GM18508 (cell line): ENCODE measurements at regions not wholly inside any gene's neighbourhood (a gene's known extent, or its start where the extent isn't known, plus 50 kb on each side); places are given as distances from the start of the nearest gene placed in this dataset.
"Not testable (repeated sequence)": the region's sequence is repeated elsewhere in the genome, so short reads cannot be mapped to it uniquely, and the experiment has no call there.

ENCODE experiments used
- ATAC-seq: cut with Tn5 transposase; IDR thresholded peaks from one replicate; pipeline ENCODE4 v1.9.1; 2021; ENCODE audit warnings: moderate number of reproducible peaks; ENCODE audit not compliant: insufficient read depth, unreplicated experiment

DNA sequence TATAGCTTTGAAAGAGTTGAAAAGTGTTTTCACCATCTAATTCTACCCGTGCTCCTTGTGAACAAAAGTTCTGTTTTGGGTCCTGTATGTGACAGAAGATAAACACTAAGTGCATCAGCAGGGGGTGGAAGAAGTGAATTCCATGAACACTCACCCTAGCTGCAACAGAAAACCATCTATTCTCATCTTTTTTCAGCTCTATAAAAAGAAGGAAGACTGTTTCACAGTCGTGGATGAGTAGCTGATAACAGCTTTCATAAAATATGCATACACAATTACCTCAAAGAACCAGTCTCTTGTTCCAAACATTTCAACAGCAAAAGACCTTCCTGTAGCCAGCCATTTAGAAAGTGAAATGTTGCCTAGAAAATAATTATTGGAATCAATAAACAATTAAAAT lies 281.7 kb upstream of the RASGRP1 start:
- no peak for ATAC-seq

DNA sequence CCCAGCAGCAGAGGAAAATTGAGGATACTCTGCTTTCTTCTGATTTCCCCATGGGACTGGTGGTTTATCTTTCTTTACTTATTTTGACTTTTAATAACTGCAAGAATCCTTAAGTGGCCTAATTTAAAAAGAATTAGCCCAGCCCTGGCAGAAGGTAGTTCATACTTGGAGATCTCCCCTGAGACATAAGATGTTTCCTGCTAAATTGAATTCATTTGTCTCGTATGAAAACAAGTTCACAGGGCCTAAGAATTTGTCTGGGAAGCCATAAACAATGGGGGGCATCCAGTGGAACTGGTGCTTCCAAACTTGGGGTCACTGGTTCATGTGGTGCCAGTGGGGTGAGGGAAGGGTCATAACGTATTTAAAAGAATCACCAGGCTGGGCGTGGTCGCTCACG lies 283.1 kb upstream of the RASGRP1 start:
- no peak for ATAC-seq

GRCh38 chr15:38849046-38849445 lies 284.4 kb upstream of the RASGRP1 start:
- no peak for ATAC-seq

DNA sequence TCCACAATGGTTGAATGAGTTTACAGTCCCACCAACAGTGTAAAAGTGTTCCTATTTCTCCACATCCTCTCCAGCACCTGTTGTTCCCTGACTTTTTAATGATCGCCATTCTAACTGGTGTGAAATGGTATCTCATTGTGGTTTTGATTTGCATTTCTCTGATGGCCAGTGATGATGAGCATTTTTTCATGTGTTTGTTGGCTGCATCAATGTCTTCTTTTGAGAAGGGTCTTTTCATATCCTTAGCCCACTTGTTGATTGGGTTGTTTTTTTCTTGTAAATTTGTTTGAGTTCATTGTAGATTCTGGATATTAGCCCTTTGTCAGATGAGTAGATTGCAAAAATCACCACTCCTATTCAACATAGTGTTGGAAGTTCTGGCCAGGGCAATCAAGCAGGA lies 287.6 kb upstream of the RASGRP1 start:
- not testable (repeated sequence) for ATAC-seq

- ATAC-seq = no peak
Observed at GRCh38 chr15:38853608-38854007, 289.0 kb upstream of the RASGRP1 start.

GRCh38 chr15:38854506-38854905 lies 289.9 kb upstream of the RASGRP1 start:
- ATAC-seq = no peak

DNA sequence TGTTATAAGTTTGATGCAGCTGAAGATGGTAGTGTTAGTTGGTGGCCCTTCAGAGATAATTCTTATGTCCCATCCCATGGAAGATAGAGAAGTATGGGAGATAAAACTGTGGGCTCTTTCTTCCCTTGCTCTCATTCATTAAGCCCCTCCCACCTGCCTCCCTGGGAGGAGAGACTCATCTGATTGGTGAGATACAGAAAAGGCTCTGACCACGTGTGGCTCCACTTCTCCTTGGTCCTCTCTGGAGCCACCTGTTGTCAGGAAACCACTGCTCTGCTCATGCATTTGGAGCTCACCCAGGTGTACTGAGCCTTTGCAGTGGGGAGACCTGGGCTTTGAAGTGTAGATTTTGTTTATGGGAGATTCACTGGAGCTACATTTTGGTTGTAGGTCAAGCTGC lies 293.2 kb upstream of the RASGRP1 start:
- no peak for ATAC-seq

DNA sequence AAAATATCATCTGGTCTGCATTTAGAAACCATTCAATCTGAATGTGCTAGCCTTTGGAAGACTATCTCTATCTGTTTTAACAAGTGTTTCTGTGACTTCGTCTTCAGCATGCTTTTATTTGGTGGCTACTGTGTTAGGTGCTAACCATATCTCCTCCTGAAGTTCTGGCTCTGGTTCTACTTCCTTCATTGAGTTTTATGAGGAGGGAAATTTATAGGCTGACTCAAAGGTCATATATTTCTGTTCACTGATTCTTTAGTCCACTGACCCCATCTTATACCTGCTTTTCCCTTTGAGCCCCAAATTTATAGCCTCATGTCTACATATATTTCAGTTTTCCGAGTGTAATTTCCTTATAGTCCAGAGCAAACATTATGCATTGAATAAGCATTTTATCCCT lies 295.0 kb upstream of the RASGRP1 start:
- ATAC-seq = no peak

DNA sequence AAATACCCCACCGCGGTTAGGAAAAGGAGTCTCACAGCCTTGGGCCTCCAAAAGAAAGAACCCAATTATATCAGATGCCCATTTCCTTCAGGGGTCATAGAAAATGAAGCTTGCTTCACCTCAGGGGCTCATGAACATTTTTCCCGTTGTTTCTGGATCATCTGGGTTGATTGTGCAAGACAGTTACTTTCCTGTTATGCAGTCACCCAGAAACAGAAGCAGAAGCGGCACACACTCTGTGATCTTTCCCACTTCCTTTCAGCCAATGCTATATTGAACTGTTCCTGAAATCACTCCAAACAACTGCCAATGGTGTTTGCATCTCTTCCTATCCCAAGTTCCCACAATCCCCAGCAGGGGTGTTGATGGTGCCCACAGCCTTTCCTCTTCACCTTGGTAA lies 295.6 kb upstream of the RASGRP1 start:
- ATAC-seq = no peak

GRCh38 chr15:38860674-38861073 lies 296.1 kb upstream of the RASGRP1 start:
- ATAC-seq = no peak

DNA sequence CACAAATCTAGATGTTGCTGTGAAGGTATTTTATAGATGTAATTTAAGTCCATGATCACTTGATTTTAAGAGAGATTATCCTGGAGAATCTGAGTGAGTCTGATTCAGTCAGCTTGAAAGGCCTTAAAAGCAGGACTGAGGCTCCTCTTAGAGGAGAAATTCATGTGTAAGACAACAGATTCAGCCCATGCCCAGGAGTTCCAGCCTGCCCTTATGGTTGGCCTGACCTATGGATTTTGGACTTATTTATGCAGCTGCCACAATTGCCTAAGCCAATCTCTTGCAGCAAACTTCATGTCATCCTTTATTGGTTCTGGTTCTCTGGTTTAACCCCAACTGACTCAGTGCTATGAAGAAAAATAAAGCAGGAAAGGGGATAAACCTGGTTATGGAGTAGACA lies 296.5 kb upstream of the RASGRP1 start:
- ATAC-seq = no peak

- no peak for ATAC-seq
Observed at GRCh38 chr15:38862099-38862498, 297.5 kb upstream of the RASGRP1 start.

DNA sequence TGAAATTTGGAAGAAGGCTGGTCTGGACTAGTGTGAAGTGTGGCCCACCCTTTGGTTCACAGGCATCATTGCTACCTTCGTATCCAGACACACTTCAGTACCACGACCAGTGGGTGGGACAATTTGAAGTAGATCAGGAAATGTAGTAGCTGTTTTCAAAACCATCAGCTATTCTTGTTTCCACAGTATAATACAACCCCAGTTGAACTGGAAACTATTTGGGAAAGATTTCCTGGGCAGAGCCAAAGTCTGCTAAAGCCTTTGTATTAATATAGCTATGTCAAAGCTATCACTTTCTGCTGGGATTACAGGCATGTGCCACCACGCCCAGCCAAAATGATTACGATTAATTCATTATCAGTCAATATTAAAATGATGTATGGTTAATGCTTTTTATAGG lies 298.8 kb upstream of the RASGRP1 start:
- no peak for ATAC-seq

DNA sequence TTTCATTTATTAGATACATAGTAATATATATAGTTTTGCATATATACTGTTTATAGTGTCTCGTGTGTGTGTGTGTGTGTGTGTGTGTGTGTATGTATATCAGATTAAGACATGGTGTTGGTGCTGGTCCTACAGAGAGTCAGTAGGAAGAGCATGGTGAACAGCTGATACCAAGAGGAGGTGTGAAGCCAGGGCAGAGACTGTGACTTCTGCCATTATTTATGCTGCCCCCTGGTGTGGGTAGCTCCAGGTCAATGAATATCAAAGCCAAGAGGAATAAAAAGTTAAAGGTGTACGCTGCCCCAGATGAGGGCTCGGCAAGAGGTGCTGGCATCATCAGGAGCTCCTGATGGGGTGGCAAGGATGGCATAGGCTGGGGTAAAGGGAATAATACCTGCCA lies 299.5 kb upstream of the RASGRP1 start:
- no peak for ATAC-seq

DNA sequence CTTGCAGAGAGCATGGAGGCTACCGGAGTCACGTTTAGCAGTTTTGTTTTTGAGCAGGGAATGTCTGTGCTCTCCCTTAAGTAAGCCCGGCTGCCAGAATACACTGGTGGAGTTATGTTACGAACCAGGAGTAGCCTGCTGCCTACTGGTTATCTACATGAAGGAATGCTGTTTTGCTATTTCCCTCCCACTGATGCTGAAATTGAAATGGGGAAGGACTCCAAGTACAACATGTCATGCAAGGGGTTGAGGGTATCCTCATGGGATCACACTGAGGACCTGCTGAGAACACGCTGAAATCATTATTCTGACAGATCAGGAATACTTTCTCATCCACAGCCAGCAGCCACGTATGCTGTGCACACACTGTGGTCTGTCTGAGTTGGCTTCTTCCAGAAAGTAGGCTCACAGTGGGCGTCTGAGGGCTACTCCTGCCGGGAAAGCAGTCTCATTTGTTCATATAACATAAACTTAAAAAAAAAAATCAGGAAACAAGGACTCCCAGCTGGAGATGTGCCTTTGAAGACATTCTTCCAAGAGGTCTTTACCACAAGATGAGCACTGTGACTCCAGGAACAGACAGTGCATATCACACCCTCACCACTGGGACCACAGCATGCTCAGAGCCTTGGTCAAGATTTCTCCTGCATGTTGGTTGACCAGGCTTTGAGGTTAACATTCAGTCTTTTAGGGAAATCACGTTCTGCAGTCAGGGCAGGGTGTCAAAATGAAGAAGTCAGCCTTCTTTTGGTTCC lies 300.4 kb upstream of the RASGRP1 start:
- ATAC-seq = no peak

GRCh38 chr15:38867556-38867955 lies 302.9 kb upstream of the RASGRP1 start:
- no peak for ATAC-seq

DNA sequence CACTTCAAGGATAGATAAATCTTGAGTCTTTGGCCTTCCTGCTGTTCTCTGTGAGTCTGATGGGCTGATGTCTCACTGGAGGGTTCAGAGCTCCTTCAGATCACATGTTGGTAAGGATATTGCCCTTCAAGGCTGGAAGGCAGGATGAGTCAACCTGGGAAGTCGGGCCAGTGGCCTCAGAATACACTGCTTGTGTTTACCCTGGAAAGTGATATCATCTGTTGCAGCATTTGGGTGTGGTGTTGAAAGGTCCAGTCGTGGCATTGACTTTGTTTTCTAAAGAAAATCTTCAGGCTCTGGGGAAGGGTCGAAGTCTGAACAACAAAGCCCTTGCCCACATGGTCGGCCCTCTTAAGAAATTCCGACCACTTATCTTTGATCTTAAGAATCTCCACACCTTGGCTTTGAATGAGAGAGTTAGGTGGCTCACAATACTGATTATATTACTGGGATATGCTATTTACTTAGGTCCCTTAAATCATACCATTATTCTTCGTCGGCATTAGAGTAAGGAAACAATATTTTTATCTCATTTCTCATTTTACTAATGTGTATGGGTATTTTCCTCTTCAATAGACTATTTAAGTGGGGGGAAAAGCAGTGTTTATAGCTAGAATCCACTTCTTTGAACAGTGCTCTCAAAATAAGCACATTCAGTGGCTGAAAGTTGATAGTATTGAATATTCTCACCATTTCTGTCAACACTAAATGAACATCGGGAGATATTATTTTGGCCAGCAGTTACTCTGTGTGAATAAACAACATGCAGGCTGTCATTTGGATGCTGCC lies 303.9 kb upstream of the RASGRP1 start:
- ATAC-seq = no peak

GRCh38 chr15:38871638-38872037 lies 307.0 kb upstream of the RASGRP1 start:
- ATAC-seq = no peak

DNA sequence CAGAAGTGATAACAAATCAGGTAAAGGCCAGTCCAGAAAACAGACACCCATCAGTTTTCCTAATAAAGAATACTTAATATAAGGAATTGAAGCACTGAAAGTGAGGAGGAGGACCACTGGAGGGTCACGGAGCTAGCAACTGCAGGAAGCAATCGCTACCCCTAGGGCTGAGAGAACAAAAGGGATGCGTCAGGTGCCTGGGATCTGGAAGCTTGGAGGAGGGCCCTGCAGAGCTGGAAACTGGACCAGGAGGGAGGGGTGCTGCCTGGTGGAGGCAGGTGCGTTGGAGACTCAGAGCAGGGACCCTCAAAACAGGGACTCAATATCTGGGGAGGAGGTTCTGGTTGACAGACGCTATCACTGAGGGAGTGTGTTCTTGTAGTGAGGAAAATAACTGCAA lies 308.1 kb upstream of the RASGRP1 start:
- no peak for ATAC-seq

GRCh38 chr15:38873158-38873557 lies 308.5 kb upstream of the RASGRP1 start:
- ATAC-seq = no peak

- ATAC-seq = no peak
Observed at GRCh38 chr15:38874464-38874863, 309.9 kb upstream of the RASGRP1 start.

- no peak for ATAC-seq
Observed at GRCh38 chr15:38876211-38876610, 311.6 kb upstream of the RASGRP1 start.
